ENCODE measurements at regions not wholly inside any gene's neighbourhood (a gene's known extent, or its start where the extent isn't known, plus 50 kb on each side); places are given as distances from the start of the nearest gene placed in this dataset.
A peak's percentile ranks its signal among the peaks of the same experiment; 100 is the strongest.

- no peaks in the 10 kb centered on the region for H3K36me3 ChIP-seq
- H3K27me3 ChIP-seq, result no peaks in the 10 kb centered on the region
- H3K27ac ChIP-seq, result no peak overlapping the region
- no peaks in the 10 kb centered on the region for H3K9me3 ChIP-seq
- no peak for TF ChIP-seq CTCF (IDR thresholded peaks at IDR 0.05)
- no peak for TF ChIP-seq EP300 (IDR thresholded peaks at IDR 0.05)
- TF ChIP-seq POLR2AphosphoS5 (IDR thresholded peaks at IDR 0.05), result no peak
- no peak for TF ChIP-seq POLR2A (IDR thresholded peaks at IDR 0.05)
- ATAC-seq (ENCODE audit: low FRiP score in 2 of 2) (no peak), DNase-seq (no peak)
- no peak overlapping the region for H3K4me3 ChIP-seq
- 52 to 55% methylated on average over 11 of the region's 11 CpGs for WGBS, 2 donors
- no peaks in the 10 kb centered on the region for H3K4me1 ChIP-seq
Observed at GRCh38 chr5:133687212-133688061, 75.1 kb upstream of the FSTL4 start.

GRCh38 chr5:133686566-133686965, 74.2 kb upstream of the FSTL4 start:
- H3K27me3 ChIP-seq, result no peaks in the 10 kb centered on the region
- H3K4me3 ChIP-seq, result no peak overlapping the region
- TF ChIP-seq EP300 (IDR thresholded peaks at IDR 0.05) (no peak), POLR2A (IDR thresholded peaks at IDR 0.05) (no peak), POLR2AphosphoS5 (IDR thresholded peaks at IDR 0.05) (no peak), CTCF (IDR thresholded peaks at IDR 0.05) (no peak)
- ATAC-seq (ENCODE audit: low FRiP score in 2 of 2) (no peak), DNase-seq (no peak)
- H3K36me3 ChIP-seq, result no peaks in the 10 kb centered on the region
- H3K27ac ChIP-seq, result no peak overlapping the region
- no peaks in the 10 kb centered on the region for H3K4me1 ChIP-seq
- 72 to 80% methylated on average over 3 of the region's 3 CpGs for WGBS, 2 donors
- H3K9me3 ChIP-seq, result no peaks in the 10 kb centered on the region

- no peak overlapping the region for H3K4me3 ChIP-seq
- no peak for TF ChIP-seq CTCF (IDR thresholded peaks at IDR 0.05)
- no peak for TF ChIP-seq POLR2AphosphoS5 (IDR thresholded peaks at IDR 0.05)
- TF ChIP-seq EP300 (IDR thresholded peaks at IDR 0.05), result no peak
- TF ChIP-seq POLR2A (IDR thresholded peaks at IDR 0.05), result no peak
- no peaks in the 10 kb centered on the region for H3K4me1 ChIP-seq
- no peak overlapping the region for H3K27ac ChIP-seq
- H3K36me3 ChIP-seq, result no peaks in the 10 kb centered on the region
- H3K27me3 ChIP-seq, result no peaks in the 10 kb centered on the region
- no peaks in the 10 kb centered on the region for H3K9me3 ChIP-seq
- 64 to 73% methylated on average over 7 to 8 of the region's 8 CpGs for WGBS, 2 donors
- DNase-seq, result peak in 1 of 2 donors; percentile 15
- ATAC-seq (ENCODE audit: low FRiP score in 2 of 2), result no peak
Observed at GRCh38 chr5:133685402-133686018, 73.2 kb upstream of the FSTL4 start.

GRCh38 chr5:133683646-133684596, 71.6 kb upstream of the FSTL4 start:
- 79 to 87% methylated on average over 20 to 21 of the region's 21 CpGs for WGBS, 2 donors
- Histone ChIP-seq H3K9me3 (no peaks in the 10 kb centered on the region), H3K4me1 (no peaks in the 10 kb centered on the region), H3K4me3 (no peak overlapping the region), H3K27me3 (no peaks in the 10 kb centered on the region), H3K27ac (no peak overlapping the region), H3K36me3 (no peaks in the 10 kb centered on the region)
- DNase-seq (no peak), ATAC-seq (ENCODE audit: low FRiP score in 2 of 2) (no peak)
- no peak for TF ChIP-seq POLR2A (IDR thresholded peaks at IDR 0.05)

- no peaks in the 10 kb centered on the region for H3K9me3 ChIP-seq
- 74 to 97% methylated on average over 4 of the region's 4 CpGs for whole genome bisulfite sequencing, 2 donors
- H3K4me1 ChIP-seq, result no peaks in the 10 kb centered on the region
- DNase-seq (no peak), ATAC-seq (ENCODE audit: low FRiP score in 2 of 2) (no peak)
- H3K27me3 ChIP-seq, result no peaks in the 10 kb centered on the region
- no peak overlapping the region for H3K27ac ChIP-seq
- no peaks in the 10 kb centered on the region for H3K36me3 ChIP-seq
- TF ChIP-seq POLR2A (IDR thresholded peaks at IDR 0.05) (no peak), CTCF (IDR thresholded peaks at IDR 0.05) (no peak), EP300 (IDR thresholded peaks at IDR 0.05) (no peak), POLR2AphosphoS5 (IDR thresholded peaks at IDR 0.05) (no peak)
- no peak overlapping the region for H3K4me3 ChIP-seq
Observed at GRCh38 chr5:133682451-133682850, 70.1 kb upstream of the FSTL4 start.
